ENCODE measurements at regions not wholly inside any gene's neighbourhood (a gene's known extent, or its start where the extent isn't known, plus 50 kb on each side); places are given as distances from the start of the nearest gene placed in this dataset.

- TF ChIP-seq, protein P1, sequence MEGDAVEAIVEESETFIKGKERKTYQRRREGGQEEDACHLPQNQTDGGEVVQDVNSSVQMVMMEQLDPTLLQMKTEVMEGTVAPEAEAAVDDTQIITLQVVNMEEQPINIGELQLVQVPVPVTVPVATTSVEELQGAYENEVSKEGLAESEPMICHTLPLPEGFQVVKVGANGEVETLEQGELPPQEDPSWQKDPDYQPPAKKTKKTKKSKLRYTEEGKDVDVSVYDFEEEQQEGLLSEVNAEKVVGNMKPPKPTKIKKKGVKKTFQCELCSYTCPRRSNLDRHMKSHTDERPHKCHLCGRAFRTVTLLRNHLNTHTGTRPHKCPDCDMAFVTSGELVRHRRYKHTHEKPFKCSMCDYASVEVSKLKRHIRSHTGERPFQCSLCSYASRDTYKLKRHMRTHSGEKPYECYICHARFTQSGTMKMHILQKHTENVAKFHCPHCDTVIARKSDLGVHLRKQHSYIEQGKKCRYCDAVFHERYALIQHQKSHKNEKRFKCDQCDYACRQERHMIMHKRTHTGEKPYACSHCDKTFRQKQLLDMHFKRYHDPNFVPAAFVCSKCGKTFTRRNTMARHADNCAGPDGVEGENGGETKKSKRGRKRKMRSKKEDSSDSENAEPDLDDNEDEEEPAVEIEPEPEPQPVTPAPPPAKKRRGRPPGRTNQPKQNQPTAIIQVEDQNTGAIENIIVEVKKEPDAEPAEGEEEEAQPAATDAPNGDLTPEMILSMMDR (IDR thresholded peaks at IDR 0.05) = no peak
- no peak for TF ChIP-seq EZH2 (IDR thresholded peaks at IDR 0.05; ENCODE audit: borderline replicate concordance, insufficient read depth, low read depth, low read length, poor library complexity, severe bottlenecking)
These were observed 376.5 kb downstream of the LRRIQ3 start for GRCh38 chr1:73821520-73821919.

Measured in B cell (primary cell).